HG03135 (cell line): ENCODE measurements at regions not wholly inside any gene's neighbourhood (a gene's known extent, or its start where the extent isn't known, plus 50 kb on each side); places are given as distances from the start of the nearest gene placed in this dataset.

Experiments
- ATAC-seq: cut with Tn5 transposase; IDR thresholded peaks from one replicate; pipeline ENCODE4 v1.9.1; 2021; ENCODE audit warnings: mild to moderate bottlenecking, moderate library complexity; ENCODE audit not compliant: unreplicated experiment

GRCh38 chr17:15893658-15894024, 51.3 kb upstream of the ADORA2B start:
- ATAC-seq: no peak

DNA sequence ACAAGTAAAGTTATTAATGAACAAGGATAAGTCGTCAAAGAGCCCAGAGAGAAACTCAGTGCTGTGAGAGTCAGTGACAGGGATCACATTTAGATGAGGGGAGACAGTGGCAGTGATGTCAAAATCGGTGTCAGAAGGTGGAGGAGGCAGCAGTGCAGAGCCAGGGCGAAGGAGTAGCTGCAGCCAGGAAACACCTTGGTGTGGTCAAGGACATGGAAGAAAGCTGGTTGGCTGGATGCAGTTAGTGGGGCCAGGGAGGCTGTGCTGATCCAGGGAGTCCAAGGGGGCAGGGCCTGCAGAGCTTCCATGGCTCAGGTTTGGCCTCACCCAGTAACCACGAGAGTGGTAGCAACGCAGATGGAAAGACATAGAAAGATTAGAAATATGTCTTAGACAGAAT, 50.7 kb upstream of the ADORA2B start:
- ATAC-seq: no peak

DNA sequence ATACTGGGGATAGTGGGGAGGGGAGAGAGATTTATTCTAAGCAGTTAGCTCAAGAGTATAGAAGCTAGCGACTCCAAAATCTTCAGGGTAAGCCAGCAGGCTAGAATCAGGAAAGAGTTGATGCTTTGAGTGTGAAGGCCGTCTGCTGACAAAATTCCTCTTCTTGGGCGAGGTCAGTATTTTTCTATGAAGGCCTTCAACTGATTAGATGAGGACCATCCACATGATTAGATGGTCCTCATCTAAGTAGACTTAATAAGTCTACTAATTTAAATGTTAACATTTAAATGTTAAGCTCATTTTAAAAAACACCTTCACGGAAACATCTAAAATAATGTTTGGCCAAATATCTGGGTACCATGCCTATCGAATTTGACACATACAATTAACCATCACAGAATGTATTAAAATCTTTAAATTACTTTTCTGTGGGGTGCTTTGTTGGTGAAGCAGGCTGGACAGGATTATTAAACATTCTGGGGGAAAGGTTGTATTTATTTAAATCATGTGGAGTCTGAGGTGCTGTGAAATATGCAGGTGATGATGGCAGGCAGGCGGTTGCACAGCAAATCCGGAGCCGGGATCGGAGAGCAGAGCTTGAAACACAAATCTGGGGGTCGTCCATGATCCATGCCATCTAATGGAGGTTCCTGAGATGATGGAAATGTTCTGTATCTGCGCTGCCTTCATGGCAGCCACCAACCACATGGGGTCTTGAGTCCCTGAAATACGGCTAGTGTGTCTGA, 49.8 kb upstream of the ADORA2B start:
- no peak for ATAC-seq
